GM12874 (cell line): ENCODE measurements at regions not wholly inside any gene's neighbourhood (a gene's known extent, or its start where the extent isn't known, plus 50 kb on each side); places are given as distances from the start of the nearest gene placed in this dataset.

Experiments
- CTCF ChIP-seq: IDR thresholded peaks from 2 replicates; pipeline ENCODE4 v1.5.1; 2011; ENCODE audit warnings: low read depth, mild to moderate bottlenecking, control low read depth, low read length, moderate library complexity; ENCODE audit not compliant: insufficient read depth

GRCh38 chr2:133887676-133888040, 319.4 kb upstream of the NCKAP5 start:
- TF ChIP-seq CTCF: no peak

GRCh38 chr2:133888107-133888506, 319.8 kb upstream of the NCKAP5 start:
- TF ChIP-seq CTCF: no peak

GRCh38 chr2:133888621-133889219, 320.5 kb upstream of the NCKAP5 start:
- no peak for TF ChIP-seq CTCF

GRCh38 chr2:133892352-133892913, 324.2 kb upstream of the NCKAP5 start:
- no peak for TF ChIP-seq CTCF

- TF ChIP-seq CTCF: no peak
These were observed 326.2 kb upstream of the NCKAP5 start for GRCh38 chr2:133894429-133894828.

GRCh38 chr2:133900909-133901308, 332.6 kb upstream of the NCKAP5 start:
- TF ChIP-seq CTCF: no peak

GRCh38 chr2:133906396-133906795, 338.1 kb upstream of the NCKAP5 start:
- no peak for TF ChIP-seq CTCF
